ENCODE measurements at regions not wholly inside any gene's neighbourhood (a gene's known extent, or its start where the extent isn't known, plus 50 kb on each side); places are given as distances from the start of the nearest gene placed in this dataset.
A peak's percentile ranks its signal among the peaks of the same experiment; 100 is the strongest.

DNA sequence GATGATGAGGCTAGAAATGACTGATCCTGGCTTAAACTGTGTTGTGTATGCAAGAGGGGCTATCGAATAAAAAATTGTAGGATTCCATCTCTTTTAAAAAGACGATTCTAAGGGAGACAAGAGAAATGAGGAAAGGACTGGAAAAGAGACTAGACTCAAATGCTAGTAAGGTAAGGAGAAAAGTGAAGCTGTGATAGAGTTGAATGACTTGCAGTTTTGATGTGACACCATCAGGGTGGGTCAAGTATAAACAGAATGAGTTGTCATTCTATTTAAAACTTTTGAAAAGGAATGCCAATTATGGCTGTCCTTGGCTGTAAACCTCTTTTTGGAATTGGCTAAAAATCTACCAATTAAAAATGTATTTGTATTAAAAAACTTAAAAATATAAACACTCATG lies 184.5 kb upstream of the PHF14 start:
- Histone ChIP-seq H3K4me2 (ENCODE audit: low read depth, low read length) (no peak overlapping the region), H2BK15ac (ENCODE audit: low read depth, low read length) (no peak overlapping the region), H2BK5ac (ENCODE audit: low read depth, low read length, poor library complexity, severe bottlenecking) (no peak overlapping the region), H4K91ac (ENCODE audit: insufficient read depth, low read depth, low read length) (no peak overlapping the region), H3K9ac (ENCODE audit: low read depth, low read length) (no peak overlapping the region), H3K14ac (replicated peaks; ENCODE audit: low read depth, low read length) (no peak overlapping the region), H3K36me3 (ENCODE audit: control insufficient read depth, insufficient read depth, low read length) (no peaks in the 10 kb centered on the region), H3K23ac (ENCODE audit: low read depth, low read length) (no peak overlapping the region), H3K4me1 (ENCODE audit: control insufficient read depth, insufficient read depth, low read length) (no peaks in the 10 kb centered on the region), H3K79me1 (ENCODE audit: low read depth in 1 of 2, low read length in 2 of 2) (no peaks in the 10 kb centered on the region), H3K9me3 (ENCODE audit: control insufficient read depth, insufficient read depth, low read length) (peaks cover 5% of the 10 kb centered on the region; the same call in 1 of the 2 replicates), H3K4me3 (ENCODE audit: insufficient read depth, low read depth, low read length) (no peak overlapping the region), H4K20me1 (ENCODE audit: insufficient read depth, low read length) (no peaks in the 10 kb centered on the region), H3K27me3 (ENCODE audit: control insufficient read depth, insufficient read depth, low read length) (no peaks in the 10 kb centered on the region), H3K9me1 (ENCODE audit: insufficient read depth, low read length) (no peaks in the 10 kb centered on the region), H4K8ac (ENCODE audit: low read depth in 2 of 2, low read length in 2 of 2) (no peak overlapping the region), H3K56ac (ENCODE audit: extremely low read depth, insufficient read depth, low read length) (no peak overlapping the region), H3K27ac (ENCODE audit: insufficient read depth, low read length) (no peak overlapping the region), H3K18ac (ENCODE audit: low read depth, low read length) (no peak overlapping the region), H3K4ac (ENCODE audit: low read depth, low read length) (no peak overlapping the region), H2BK20ac (ENCODE audit: low read depth, low read length) (no peak overlapping the region), H2AFZ (replicated peaks; ENCODE audit: low read length, poor library complexity) (no peak overlapping the region), H4K5ac (ENCODE audit: low read depth, low read length) (no peak overlapping the region), H2AK9ac (replicated peaks; ENCODE audit: low read depth, low read length, poor library complexity) (no peak overlapping the region), H2AK5ac (ENCODE audit: low read depth, low read length) (no peak overlapping the region), H2BK120ac (ENCODE audit: low read depth, low read length) (no peak overlapping the region)
- ChIA-PET CTCF (no interaction called here), POLR2A (ENCODE audit: unreplicated experiment) (no interaction called here)
- TF ChIP-seq RAD21 (IDR thresholded peaks at IDR 0.05; ENCODE audit: low read length) (no peak), RCOR1 (IDR thresholded peaks at IDR 0.05; ENCODE audit: insufficient replicate concordance, low read length) (no peak), NFE2L2 (IDR thresholded peaks at IDR 0.05; ENCODE audit: low read depth, low read length) (peak; percentile 50), MAZ (IDR thresholded peaks at IDR 0.05; ENCODE audit: borderline replicate concordance, low read depth, low read length) (no peak), CHD1 (IDR thresholded peaks at IDR 0.05; ENCODE audit: low read depth, low read length) (no peak)
- TF ChIP-seq, protein P1, sequence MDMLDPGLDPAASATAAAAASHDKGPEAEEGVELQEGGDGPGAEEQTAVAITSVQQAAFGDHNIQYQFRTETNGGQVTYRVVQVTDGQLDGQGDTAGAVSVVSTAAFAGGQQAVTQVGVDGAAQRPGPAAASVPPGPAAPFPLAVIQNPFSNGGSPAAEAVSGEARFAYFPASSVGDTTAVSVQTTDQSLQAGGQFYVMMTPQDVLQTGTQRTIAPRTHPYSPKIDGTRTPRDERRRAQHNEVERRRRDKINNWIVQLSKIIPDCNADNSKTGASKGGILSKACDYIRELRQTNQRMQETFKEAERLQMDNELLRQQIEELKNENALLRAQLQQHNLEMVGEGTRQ (IDR thresholded peaks at IDR 0.05; ENCODE audit: low read depth, low read length): no peak
- DNase-seq: no peak
- no peak for ATAC-seq (ENCODE audit: low read depth)
- intact Hi-C loops (cut with micrococcal nuclease): no loop called here
- 23% methylated on average over 2 of the region's 2 CpGs; no CpG with 5 or more reads in 1 of the 2 experiments for WGBS, 2 experiments (ENCODE audit: extremely low coverage in 2 of 2, insufficient read length in 1 of 2)
- BruUV-seq (replicated peaks): no TSS peak
- in situ Hi-C loops (cut with MboI; ENCODE audit: low sequenced_read_pairs): no loop called here
- dilution Hi-C loops (cut with HindIII; ENCODE audit: low sequenced_read_pairs, unreplicated experiment): no loop called here

Measured in IMR-90 (cell line).